Astrocyte (in vitro differentiated cells and primary cell): ENCODE measurements at regions not wholly inside any gene's neighbourhood (a gene's known extent, or its start where the extent isn't known, plus 50 kb on each side); places are given as distances from the start of the nearest gene placed in this dataset.

ENCODE experiments used
- EZH2 ChIP-seq: IDR thresholded peaks from 2 replicates; pipeline ENCODE4 v1.6.1; 2012; ENCODE audit warnings: mild to moderate bottlenecking, low read length, inconsistent platforms; ENCODE audit not compliant: insufficient read depth
- TF ChIP-seq, protein P1 (sequence below): IDR thresholded peaks from 2 replicates; pipeline ENCODE4 v1.5.1; 2011; ENCODE audit warnings: low read depth, mild to moderate bottlenecking, inconsistent platforms, low read length, moderate library complexity; ENCODE audit not compliant: insufficient read depth

DNA sequence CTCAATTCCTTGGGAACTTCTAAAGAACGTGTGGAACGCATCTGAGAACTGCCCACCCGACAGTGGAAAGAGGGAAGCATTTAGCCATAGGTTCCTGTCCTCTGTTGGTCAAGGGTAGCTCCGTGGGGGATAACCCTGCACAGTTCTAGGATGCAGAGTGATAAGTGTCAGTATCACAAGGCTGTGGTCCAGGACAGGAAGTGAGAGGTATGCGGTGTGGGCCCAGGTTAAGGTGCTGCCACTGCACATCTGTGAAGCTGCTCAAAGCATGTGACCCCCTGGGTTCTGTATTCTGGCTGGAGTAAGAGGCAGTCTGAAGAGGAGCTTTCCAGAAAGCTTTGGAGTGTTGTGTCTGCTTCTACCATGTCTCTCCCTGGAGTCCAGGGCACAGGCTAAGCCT lies 51.7 kb upstream of the HES1 start:
- TF ChIP-seq, protein P1, sequence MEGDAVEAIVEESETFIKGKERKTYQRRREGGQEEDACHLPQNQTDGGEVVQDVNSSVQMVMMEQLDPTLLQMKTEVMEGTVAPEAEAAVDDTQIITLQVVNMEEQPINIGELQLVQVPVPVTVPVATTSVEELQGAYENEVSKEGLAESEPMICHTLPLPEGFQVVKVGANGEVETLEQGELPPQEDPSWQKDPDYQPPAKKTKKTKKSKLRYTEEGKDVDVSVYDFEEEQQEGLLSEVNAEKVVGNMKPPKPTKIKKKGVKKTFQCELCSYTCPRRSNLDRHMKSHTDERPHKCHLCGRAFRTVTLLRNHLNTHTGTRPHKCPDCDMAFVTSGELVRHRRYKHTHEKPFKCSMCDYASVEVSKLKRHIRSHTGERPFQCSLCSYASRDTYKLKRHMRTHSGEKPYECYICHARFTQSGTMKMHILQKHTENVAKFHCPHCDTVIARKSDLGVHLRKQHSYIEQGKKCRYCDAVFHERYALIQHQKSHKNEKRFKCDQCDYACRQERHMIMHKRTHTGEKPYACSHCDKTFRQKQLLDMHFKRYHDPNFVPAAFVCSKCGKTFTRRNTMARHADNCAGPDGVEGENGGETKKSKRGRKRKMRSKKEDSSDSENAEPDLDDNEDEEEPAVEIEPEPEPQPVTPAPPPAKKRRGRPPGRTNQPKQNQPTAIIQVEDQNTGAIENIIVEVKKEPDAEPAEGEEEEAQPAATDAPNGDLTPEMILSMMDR: no peak
- no peak for TF ChIP-seq EZH2
